GM19043 (cell line): ENCODE measurements at regions not wholly inside any gene's neighbourhood (a gene's known extent, or its start where the extent isn't known, plus 50 kb on each side); places are given as distances from the start of the nearest gene placed in this dataset.
"Not testable (repeated sequence)": the region's sequence is repeated elsewhere in the genome, so short reads cannot be mapped to it uniquely, and the experiment has no call there.

ENCODE experiments used
- ATAC-seq: cut with Tn5 transposase; IDR thresholded peaks from one replicate; pipeline ENCODE4 v1.9.1; 2021; ENCODE audit warnings: low read depth; ENCODE audit not compliant: unreplicated experiment

DNA sequence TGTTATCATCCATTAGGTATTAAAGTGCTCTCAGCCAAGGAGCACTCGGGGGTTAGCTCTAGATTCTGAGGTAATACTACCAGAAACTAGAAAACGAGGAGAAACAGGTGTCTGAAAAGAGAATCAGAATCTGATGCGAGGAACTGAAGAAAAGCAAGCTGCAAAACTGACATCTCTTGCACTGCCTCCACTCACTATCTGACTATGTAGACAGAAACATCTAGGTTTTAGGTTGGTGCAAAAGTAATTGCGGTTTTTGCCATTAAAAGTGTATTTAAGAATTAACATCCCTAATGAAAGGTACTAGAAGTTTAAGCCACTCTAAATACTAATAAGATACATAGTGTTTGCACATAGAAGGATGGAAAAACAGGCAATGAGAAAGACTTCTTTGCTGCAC lies 334.4 kb downstream of the GOLGA6L6 start:
- ATAC-seq: not testable (repeated sequence)

DNA sequence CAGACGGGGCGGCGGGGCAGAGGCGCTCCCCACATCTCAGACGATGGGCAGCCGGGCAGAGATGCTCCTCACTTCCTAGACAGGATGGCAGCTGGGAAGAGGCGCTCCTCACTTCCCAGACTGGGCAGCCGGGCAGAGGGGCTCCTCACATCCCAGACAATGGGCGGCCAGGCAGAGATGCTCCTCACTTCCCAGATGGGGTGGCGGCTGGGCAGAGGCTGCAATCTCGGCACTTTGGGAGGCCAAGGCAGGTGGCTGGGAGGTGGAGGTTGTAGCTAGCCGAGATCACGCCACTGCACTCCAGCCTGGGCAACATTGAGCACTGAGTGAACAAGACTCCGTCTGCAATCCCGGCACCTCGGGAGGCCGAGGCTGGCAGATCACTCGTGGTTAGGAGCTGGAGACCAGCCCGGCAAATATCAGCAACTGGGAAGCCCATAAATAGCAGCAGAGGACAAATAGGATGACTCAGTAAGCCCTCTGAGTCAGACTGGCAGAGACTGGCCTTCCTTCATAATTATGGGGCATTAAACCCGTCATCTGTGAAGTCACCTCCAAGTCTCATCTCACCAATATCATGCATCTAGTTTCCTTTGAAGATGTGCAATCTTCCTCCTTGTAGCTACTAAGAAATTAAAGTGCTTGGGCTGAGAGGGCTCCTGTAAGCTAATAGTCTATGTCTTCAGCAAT lies 337.3 kb downstream of the GOLGA6L6 start:
- ATAC-seq: not testable (repeated sequence)

DNA sequence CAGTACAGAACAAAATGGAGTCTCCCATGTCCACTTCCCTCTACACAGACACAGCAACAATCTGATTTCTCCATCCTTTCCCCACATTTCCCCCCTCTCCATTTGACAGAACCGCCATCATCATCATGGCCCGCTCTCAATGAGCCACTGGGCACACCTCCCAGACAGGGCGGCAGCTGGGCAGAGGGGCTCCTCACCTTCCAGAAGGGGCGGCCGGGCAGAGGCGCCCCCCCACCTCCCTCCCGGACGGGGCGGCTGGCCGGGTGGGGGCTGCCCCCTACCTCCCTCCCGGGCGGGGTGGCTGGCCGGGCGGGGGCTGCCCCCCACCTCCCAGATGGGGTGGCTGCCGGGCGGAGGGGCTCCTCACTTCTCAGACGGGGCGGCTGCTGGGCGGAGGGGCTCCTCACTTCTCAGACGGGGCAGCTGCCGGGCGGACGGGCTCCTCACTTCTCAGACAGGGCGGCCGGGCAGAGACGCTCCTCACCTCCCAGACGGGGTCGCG lies 337.9 kb downstream of the GOLGA6L6 start:
- ATAC-seq: not testable (repeated sequence)

DNA sequence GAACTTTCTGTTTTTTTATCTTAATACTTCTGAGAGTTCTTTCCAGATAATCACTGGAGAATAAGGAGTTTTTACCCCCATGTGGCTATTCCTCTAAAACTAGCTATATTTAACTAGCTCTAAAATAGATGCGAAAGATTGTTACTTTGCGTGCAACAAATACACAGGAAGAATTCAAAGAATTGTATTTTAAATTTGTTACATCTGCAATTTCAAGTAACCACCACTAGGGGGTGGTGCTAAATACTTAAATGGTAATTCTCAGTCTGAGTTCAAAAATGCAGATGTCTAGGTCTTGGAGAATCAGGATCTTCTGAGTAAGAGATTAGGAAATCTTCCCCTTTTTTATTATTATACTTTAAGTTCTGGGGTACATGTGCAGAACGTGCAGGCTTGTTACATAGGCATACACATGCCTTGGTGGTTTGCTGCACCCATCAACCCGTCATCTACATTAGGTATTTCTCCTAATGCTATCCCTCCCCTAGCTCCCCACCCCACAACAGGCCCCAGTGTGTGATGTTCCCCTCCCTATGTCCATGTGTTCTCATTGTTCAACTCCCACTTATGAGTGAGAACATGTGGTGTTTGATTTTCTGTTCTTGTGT lies 346.9 kb downstream of the GOLGA6L6 start:
- not testable (repeated sequence) for ATAC-seq

DNA sequence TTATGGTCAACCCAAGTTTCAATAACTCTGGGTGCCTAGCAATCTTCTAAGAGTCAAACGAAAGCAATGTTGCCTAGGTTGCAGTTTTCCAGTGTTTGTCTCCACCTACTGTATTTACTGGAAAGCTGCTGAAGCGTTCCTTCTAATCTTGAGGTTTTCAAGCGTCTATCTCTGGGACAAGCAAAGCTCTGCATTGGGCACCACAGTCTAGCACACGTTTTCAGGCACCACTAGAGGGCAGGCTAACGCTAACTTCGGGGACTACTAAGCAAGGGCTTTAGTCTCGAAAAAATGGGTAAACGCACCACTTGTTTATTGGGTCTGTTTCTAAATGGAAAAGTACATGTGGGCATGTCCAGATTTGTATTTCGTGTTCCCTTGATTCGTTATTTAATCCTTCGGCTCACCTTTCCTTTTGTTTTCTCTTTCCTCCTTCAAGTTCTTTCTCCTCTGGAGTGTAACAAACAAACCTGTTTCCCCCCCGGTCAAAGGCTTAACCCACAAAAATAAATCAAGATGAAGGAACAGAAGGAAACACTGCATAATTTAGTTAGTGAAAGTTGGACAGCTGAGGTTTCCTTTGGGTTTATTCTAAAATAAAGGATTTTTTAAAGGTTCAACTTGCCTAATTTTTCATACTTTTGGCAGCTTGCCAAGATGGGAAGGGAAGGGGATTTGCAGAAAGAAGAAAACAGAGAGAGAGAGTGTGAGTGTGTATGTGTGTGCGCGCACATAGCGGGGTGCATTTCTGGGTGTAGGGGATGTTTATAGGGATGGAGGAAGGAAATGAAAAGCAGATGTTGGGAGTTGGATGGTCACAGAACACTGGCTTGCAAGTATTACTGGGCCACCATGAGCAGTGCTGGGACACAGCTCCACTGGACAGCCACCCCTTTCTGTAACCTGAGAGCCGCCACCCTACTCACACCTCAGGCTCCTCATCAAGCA lies 348.3 kb downstream of the GOLGA6L6 start:
- peak; percentile 83 for ATAC-seq

DNA sequence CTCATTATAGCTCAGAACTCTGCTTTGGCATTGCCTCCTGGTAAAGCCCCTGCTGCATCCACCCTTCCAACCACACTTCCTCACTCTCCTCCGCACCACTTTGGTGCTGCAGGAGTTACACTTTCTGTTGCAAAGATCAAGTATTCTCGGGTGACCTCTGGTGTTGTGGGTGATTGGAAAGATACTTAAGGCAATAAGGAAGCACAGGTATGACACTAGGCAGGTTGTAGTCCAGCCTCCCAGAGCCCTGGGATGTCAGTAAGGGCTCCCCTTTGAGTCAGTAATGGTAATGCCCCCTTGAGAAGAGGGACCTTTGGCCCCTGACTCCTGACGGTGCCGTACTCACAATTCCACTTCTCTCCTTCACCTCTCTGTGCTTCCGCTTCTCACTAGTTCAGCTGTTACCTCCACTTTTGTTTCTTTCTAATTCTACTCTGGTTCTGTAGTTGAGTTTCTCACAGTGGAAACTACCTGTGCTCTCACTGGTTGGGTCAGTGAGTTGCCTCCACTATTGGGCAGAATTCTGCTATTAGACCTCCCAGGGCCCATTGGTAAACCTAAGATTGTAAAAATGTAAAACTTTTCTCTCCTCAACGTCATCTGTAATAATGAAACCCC lies 350.0 kb downstream of the GOLGA6L6 start:
- ATAC-seq: not testable (repeated sequence)

DNA sequence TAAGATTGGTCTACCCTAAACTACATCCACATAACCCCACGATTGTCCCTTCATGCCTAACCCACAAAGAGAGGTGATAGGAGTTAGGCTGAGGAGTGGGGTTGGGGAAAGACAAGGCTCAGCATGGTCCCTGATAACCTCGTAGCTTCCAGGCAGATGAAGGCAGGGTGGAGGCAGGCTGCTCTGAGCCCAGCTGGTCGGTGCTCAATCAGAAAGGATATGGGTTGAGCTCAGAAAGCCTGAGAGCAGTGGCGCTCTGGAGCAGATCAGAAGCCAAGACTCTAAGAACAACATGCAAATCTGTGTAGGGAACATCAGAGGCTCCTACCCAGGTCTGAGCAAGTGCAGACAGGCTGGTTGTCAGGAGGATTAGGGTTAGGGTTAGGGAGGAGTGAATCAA lies 353.0 kb downstream of the GOLGA6L6 start:
- ATAC-seq: not testable (repeated sequence)

DNA sequence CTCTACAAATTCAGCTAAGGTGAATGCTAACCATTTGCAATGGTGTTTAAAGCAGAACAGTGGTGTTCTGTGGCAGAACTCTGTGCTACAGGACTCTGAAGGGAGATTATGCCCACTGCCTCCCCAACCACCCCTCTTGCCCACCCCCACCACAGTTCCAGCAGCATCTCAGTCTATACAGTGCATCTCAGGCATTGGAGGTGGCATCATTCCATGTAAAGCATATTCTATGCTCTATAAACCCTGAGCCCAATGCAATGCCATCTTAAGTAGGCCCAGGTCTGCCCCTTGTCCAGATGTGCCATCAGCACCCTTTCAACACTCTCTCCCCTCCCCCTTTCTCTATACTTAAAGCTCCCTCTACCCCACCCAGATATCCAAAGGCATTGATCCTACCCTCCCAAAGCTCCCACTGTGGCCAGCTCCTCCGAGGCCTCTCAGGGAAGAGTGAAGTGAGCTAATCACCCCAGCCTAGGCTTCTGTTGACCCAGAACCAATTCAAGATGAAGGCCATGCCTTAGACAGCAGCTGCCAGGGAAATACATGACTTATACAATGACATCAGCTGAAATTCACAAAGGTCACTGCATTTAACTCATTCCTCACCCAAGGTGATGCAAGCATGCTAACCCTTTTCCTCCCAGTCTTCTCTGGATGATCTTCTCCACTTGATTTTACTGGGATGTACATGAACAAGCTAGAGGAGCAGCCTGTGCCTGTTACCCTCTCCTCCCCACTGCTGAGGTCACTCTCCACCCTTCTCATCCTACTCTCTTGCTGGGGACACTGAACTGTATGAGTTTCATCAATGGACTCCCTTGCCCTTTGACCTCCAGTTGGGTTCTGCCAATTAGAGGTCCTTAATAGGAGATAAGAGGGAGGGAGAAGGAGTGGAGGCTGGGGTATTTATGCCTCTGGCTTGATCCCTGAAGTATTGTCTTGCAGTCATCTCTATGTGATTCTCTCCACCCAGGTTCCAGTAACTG lies 353.9 kb downstream of the GOLGA6L6 start:
- not testable (repeated sequence) for ATAC-seq

DNA sequence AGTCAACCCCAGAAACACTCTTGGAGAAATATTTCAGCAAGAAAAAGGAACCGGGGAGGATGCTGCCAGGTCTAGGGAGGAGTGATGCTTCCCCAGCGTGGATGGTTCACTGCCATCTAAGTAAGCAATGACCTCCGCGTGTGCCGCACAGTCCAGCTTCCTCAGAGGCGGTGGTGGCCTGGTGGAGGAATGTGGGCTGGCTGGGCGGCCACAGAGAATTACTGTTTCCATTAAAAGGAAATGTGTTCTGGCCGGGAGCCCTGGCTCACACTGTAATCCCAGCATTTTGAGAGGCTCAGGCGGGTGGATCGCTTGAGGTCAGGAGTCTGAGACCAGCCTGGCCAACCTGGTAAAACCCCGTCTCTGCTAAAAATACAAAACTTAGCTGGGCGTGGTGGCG lies 356.7 kb downstream of the GOLGA6L6 start:
- not testable (repeated sequence) for ATAC-seq

DNA sequence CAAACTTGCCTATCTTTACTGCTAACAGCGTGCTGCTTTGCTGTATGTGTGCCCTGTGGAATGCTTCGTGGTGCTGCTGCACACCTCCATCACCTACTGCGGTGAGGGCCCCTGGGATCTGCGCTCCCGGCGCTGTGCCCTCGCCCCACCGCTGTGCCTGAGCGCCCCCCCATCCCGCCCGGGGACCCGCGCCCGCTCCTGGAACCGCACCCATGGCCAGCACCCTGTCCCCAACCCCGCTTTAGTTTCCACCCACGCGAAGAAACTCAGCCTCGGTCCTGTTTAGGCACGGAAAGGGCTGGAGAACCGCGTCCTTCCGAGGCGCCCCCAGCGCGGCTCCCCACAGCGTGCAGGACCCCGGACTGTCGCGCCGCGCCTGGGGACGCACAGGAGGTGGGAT lies 373.4 kb downstream of the GOLGA6L6 start:
- not testable (repeated sequence) for ATAC-seq

DNA sequence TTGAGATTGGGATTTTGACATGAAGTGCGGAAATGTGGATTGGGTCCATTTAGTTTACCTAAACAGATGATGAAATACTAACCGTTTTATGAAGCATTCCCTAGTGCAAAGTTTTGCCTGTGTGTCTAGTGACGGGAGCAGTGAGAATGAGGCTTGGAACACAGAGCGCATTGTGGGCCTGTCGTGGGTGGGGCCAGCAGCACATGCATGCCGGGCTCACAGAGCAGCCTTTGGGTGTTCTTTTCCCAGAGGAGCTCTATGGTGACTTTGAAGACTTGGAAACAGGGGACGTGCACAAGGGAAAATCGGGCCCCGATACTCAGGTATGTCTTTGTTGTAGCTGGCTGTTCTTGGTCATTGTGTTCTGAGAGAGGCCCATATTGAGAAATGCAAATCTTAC lies 388.1 kb downstream of the GOLGA6L6 start:
- not testable (repeated sequence) for ATAC-seq

DNA sequence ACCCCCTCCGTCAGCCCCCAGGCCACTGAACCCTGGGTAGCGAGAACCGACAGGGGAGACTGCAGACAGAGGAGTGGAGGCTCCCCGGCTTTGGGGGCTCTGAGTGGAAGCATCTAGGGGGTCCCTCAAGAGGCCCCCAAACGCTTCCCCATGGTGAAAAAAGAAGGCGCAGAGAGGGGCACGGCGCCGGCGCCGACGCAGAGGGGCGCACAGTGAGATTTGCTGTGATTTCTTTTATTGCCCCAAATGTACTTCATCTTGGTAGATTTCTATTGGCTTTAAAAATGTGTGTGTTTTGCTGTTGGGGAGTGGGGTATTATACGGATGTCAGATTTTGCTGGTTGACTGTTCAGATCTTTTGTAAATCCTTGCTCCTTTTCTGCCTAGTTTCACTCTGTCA lies 392.9 kb downstream of the GOLGA6L6 start:
- not testable (repeated sequence) for ATAC-seq

DNA sequence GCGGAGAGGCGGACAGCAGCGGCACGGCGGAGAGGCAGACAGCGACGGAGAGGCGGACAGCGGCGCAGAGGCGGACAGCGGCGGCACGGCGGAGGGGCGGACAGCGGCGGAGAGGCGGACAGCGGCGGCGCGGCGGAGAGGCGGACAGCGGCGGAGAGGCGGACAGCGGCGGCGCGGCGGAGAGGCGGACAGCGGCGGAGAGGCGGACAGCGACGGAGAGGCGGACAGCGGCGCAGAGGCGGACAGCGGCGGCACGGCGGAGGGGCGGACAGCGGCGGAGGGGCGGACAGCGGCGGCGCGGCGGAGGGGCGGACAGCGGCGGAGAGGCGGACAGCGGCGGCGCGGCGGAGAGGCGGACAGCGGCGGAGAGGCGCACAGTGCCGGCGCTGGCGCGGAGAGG lies 393.6 kb downstream of the GOLGA6L6 start:
- not testable (repeated sequence) for ATAC-seq

DNA sequence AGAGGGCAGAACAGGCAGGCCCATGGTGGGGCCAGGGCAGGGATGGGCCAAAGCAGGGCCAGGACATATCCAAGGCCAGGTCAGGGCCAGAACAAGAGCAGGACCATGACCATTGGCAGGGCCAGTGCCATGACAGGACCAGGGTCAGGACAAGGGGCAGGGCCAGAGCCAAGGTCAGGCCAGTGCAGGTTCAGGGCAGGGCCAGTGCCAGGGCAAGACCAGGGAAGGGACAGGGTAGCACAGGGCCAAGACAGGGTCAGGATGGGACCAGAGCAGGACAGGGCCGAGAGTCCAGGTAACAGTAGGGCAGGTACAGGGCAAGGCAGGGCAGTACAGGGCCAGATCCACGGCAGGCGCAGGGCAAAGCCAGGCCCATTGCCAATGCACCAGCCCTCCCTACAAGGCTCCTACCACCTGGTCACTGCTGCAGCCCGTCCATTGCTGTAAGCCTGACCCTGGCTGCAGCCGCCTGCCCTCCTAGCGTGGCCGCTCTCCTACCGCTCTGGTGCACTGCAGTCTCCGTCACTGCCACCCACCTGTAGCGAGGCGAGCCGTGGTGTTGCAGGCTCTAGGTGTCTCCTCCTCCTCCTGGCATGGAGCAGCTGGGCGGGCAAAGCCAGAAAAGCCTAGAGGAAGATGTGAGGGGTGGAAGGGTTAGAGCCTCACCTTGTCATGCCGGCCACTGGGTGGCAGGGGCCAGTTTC lies 397.1 kb downstream of the GOLGA6L6 start:
- ATAC-seq: not testable (repeated sequence)

DNA sequence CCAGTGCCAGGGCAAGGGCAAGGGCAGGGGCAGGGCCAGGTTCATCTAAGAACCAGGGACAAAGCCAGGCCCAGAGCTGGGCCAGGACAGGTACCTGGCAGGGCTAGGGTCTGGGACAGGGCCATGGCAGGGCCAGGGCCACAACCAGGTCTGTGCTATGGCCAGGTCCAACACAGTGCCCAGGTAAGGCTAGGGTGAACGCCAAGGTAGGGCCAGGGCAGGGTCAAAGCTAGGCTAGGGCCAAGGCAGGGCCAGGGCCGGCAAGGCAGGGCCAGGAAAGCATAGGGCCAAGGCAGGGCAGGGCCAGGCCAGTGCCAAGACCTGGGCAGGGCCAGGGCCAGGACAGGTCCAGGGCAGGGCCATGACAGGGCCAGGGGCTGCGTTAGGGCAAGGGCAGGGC lies 398.7 kb downstream of the GOLGA6L6 start:
- ATAC-seq: not testable (repeated sequence)

DNA sequence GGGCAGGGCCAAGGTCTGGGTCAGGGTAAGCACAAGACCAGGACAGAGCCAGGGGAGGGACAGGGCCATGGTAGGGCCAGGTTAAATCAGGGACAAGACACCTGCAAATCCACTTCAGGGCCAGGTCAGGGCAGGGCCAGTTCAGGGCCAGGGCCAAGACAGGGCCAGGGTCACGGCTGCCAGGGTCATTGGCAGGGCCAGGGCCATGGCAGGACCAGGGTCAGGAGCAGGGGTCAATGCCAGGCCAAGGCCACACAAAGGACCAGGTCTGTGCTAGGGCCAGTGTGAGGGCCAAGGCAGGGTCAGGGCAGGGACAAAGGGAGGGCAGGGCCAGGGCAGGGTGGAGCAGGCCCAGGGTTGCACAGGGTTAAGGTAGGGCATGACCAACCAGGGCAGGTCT lies 399.2 kb downstream of the GOLGA6L6 start:
- ATAC-seq: not testable (repeated sequence)

DNA sequence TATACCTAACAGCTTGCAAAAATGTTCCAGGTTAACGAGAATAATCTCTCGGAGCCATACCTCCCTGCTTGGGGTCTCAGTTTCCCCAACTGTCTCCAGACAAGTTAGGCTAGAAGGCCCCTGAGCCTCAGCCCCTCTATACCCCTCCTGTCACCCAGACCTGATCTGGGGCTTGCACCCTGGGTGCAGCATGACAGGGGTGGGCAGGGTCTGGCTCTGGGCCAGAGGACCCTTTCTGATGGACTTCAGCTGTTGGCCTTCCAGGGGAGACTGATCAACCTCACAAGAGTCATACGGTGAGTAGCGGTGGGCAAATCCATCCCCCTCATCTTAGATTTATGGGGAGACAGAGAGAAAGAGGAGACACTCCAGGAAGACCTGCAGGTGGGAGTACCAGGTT lies 416.9 kb downstream of the GOLGA6L6 start:
- not testable (repeated sequence) for ATAC-seq

DNA sequence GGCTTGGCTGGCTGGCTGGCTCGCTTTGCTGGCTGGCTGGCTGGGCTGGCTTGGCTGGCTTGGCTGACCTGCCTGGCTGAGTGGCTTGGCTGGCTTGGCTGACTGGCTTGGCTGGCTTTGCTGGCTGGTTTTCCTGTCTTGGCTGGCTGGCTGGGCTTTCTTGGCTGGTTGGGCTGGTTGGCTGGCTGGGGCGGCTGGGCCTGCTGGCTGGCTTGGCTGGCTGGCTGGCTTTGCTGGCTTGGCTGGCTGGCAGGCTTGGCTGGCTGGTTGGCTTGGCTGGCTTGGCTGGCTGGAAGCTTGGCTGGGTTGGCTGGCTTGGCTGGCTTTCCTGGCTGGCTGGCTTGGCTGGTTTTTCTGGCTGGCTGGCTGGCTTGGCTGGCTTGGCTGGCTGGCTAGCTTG lies 435.6 kb downstream of the GOLGA6L6 start:
- no peak for ATAC-seq
